Kidney (tissue), 13 donors: ENCODE measurements at regions not wholly inside any gene's neighbourhood (a gene's known extent, or its start where the extent isn't known, plus 50 kb on each side); places are given as distances from the start of the nearest gene placed in this dataset.
A peak's percentile ranks its signal among the peaks of the same experiment; 100 is the strongest.

ENCODE experiments used
- DNase-seq, 5 donors: peaks; one replicate each; pipeline ENCODE4 v3.0.0-alpha.2; 2013 to 2020
- FAIRE-seq: peaks from 2 replicates; lab custom pipeline; 2012; peaks lifted over from hg19 to GRCh38; lab: Jason Lieb, UNC
- H3K27ac ChIP-seq, 2 donors: one replicate each; pipeline ENCODE4 v1.7.0; 2013; ENCODE audit warnings: low read depth in 2 of 2, low read length in 2 of 2, inconsistent platforms in 1 of 2
- H3K27me3 ChIP-seq: one replicate; pipeline ENCODE4 v1.7.1; 2013; ENCODE audit warnings: low read length, inconsistent platforms; ENCODE audit not compliant: control insufficient read depth, insufficient read depth
- H3K36me3 ChIP-seq, 3 donors: one replicate each; pipeline versions ENCODE4 v1.7.0 to v1.7.1; 2013; ENCODE audit warnings: low read length in 3 of 3, control low read depth in 1 of 3, inconsistent platforms in 1 of 3; ENCODE audit not compliant: insufficient read depth in 3 of 3, control insufficient read depth in 2 of 3
- H3K4me1 ChIP-seq, 3 donors: one replicate each; pipeline versions ENCODE4 v1.7.0 to v1.7.1; 2013; ENCODE audit warnings: low read length in 3 of 3, inconsistent platforms in 1 of 3, low read depth in 1 of 3; ENCODE audit not compliant: control insufficient read depth in 2 of 3, insufficient read depth in 2 of 3
- H3K4me3 ChIP-seq, 3 donors: one replicate each; pipeline versions ENCODE4 v1.7.0 to v1.8.1; 2013; ENCODE audit warnings: low read length in 3 of 3, control low read depth in 1 of 3, inconsistent platforms in 1 of 3
- H3K9ac ChIP-seq, 3 donors: one replicate each; pipeline versions ENCODE4 v1.7.0 to v1.7.1; 2013; ENCODE audit warnings: low read length in 3 of 3, control low read depth in 1 of 3, inconsistent platforms in 1 of 3
- H3K9me3 ChIP-seq, 3 donors: one replicate each; pipeline versions ENCODE4 v1.7.0 to v1.7.1; 2013; ENCODE audit warnings: low read length in 3 of 3, control low read depth in 1 of 3, inconsistent platforms in 1 of 3; ENCODE audit not compliant: control insufficient read depth in 2 of 3, insufficient read depth in 1 of 3
- intact Hi-C: fragments of 100-400 bp; cut with DNase I; formaldehyde crosslinking; loops from one replicate; pipeline ENCODE4 v1.11.1; 2022
- TF ChIP-seq, protein P1 (sequence below): IDR thresholded peaks from 3 replicates; pipeline ENCODE4 v1.5.1; 2012; ENCODE audit warnings: mild to moderate bottlenecking, moderate library complexity, borderline replicate concordance; ENCODE audit not compliant: insufficient read depth; ENCODE audit errors: extremely low read depth
- donor health status: control.
- donor health status: control.
- donor health status: control.
- donor health status: control.
- donor health status: control.
- donor health status: DM: yes; HTN: yes; CAD: no.
- donor health status: Normal renal cell carcinoma (clear cell type).

DNA sequence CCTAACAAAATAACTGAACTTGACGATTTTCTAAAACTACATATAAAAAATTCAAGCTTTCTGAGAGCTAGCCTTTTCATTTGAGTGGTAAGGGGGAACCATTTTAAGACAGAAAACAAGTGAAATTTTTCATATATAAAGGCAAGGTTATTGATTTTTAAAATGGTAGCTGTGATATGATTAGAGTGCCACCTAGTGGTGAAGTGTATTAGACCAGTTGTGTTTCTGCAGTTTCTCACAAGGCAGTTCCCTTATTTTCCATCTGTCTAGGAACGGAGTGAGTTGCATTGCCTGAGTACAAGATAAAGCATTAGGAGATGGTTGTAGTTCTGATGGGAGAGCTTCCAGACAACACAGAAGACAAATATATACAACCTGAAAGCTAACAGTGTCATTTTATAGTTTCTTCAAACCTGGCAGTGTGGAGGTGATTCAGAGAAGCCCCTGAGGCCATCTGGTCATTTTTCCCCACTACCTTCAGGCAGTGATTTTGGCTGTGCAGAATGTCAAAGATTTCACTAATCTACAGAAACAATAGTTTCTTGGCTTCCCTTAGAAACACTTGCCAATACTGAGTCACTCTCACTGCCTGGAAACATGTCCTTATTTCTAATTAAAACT lies 180.8 kb downstream of the C12orf50 start:
- intact Hi-C loops: no loop called here
- DNase-seq: peak in 2 of 5 donors; percentile 57 to 73
- no peaks in the 10 kb centered on the region for H3K36me3 ChIP-seq
- no peaks in the 10 kb centered on the region for H3K27me3 ChIP-seq
- no peaks in the 10 kb centered on the region for H3K4me1 ChIP-seq
- no peak overlapping the region for H3K9ac ChIP-seq
- H3K4me3 ChIP-seq: no peak overlapping the region
- H3K9me3 ChIP-seq: no peaks in the 10 kb centered on the region
- FAIRE-seq: peak; percentile 38
- no peak overlapping the region for H3K27ac ChIP-seq
- TF ChIP-seq, protein P1, sequence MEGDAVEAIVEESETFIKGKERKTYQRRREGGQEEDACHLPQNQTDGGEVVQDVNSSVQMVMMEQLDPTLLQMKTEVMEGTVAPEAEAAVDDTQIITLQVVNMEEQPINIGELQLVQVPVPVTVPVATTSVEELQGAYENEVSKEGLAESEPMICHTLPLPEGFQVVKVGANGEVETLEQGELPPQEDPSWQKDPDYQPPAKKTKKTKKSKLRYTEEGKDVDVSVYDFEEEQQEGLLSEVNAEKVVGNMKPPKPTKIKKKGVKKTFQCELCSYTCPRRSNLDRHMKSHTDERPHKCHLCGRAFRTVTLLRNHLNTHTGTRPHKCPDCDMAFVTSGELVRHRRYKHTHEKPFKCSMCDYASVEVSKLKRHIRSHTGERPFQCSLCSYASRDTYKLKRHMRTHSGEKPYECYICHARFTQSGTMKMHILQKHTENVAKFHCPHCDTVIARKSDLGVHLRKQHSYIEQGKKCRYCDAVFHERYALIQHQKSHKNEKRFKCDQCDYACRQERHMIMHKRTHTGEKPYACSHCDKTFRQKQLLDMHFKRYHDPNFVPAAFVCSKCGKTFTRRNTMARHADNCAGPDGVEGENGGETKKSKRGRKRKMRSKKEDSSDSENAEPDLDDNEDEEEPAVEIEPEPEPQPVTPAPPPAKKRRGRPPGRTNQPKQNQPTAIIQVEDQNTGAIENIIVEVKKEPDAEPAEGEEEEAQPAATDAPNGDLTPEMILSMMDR: peak; percentile 84

DNA sequence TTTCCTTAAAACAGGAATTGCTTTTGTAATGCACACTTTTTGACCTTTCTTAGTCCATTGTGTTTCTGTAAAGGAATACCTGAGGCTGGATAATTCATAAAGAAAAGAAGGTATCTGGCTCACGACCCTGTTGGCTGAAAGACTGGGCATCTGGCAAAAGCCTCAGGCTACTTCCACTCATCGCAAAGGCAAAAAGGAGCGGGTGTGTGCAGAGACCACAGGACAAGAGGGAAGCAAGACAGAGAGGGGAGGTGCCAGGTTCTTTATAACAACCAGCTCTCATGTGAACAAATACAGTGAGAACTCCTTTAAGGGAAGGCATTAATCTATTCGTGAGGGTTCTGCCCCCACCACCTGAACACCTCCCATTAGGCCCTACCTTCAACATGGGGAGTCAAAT lies 182.1 kb downstream of the C12orf50 start:
- TF ChIP-seq, protein P1: no peak
- no peak for FAIRE-seq
- intact Hi-C loops: no loop called here

GRCh38 chr12:87846045-87846444 lies 183.2 kb downstream of the C12orf50 start:
- no peaks in the 10 kb centered on the region for H3K27me3 ChIP-seq
- no peak overlapping the region for H3K4me3 ChIP-seq
- no peaks in the 10 kb centered on the region for H3K36me3 ChIP-seq
- TF ChIP-seq, protein P1: no peak
- no peak for FAIRE-seq
- H3K9me3 ChIP-seq: no peaks in the 10 kb centered on the region
- H3K9ac ChIP-seq: no peak overlapping the region
- intact Hi-C loops: no loop called here
- DNase-seq: peak in 3 of 5 donors; percentile 9 to 77 (median 76)
- no peak overlapping the region for H3K27ac ChIP-seq
- no peaks in the 10 kb centered on the region for H3K4me1 ChIP-seq

More for the DNA sequence above, 182.1 kb downstream of the C12orf50 start:
- Histone ChIP-seq H3K9me3 (no peaks in the 10 kb centered on the region), H3K4me1 (no peaks in the 10 kb centered on the region), H3K4me3 (no peak overlapping the region), H3K9ac (no peak overlapping the region), H3K27ac (no peak overlapping the region), H3K27me3 (no peaks in the 10 kb centered on the region), H3K36me3 (no peaks in the 10 kb centered on the region)
- DNase-seq: no peak

DNA sequence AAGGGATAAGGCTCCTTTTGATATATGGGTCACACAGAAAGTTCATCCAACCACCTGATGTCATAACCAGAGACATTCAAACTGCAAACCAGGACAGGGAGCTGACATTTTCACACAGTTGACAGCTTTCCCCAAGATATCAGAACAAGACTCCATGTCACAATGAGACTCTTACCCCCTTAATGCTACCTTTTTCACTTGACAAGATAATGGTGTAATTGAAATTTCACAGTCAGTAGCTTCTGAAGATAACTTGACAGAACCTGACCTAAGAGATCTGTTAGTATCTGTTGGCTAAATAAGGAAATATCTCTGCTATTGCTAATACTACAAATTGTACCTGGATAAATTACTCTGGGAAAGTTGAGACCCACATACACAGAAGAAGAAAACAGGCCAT lies 187.3 kb downstream of the C12orf50 start:
- intact Hi-C loops: no loop called here
- H3K4me1 ChIP-seq: no peaks in the 10 kb centered on the region
- no peaks in the 10 kb centered on the region for H3K9me3 ChIP-seq
- H3K27me3 ChIP-seq: no peaks in the 10 kb centered on the region
- FAIRE-seq (no peak), DNase-seq (no peak)
- no peak overlapping the region for H3K27ac ChIP-seq
- no peak overlapping the region for H3K9ac ChIP-seq
- TF ChIP-seq, protein P1: no peak
- no peak overlapping the region for H3K4me3 ChIP-seq
- no peaks in the 10 kb centered on the region for H3K36me3 ChIP-seq
